Gastroesophageal sphincter (tissue), 4 donors: ENCODE measurements at regions not wholly inside any gene's neighbourhood (a gene's known extent, or its start where the extent isn't known, plus 50 kb on each side); places are given as distances from the start of the nearest gene placed in this dataset.

ENCODE experiments used
- ATAC-seq: fragments of 150-250 bp; one replicate; pipeline ENCODE4 v1.9.1; 2016; ENCODE audit warnings: mild to moderate bottlenecking, moderate library complexity
- H3K27ac ChIP-seq, 4 donors: fragments of 200-600 bp; sonication (generic) in 3 of 4; 1 replicate in 3 of 4; 2 replicates in 1 of 4; pipeline ENCODE4 v1.5.1; 2016 to 2019
- H3K27me3 ChIP-seq: fragments of 200-600 bp; sonication (generic); one replicate; pipeline ENCODE4 v1.5.1; 2019
- H3K36me3 ChIP-seq, 2 donors: fragments of 200-600 bp; sonication (generic); one replicate each; pipeline ENCODE4 v1.5.1; 2019; ENCODE audit warnings: control low read depth in 1 of 2
- H3K4me1 ChIP-seq, 3 donors: fragments of 200-600 bp; sonication (generic); 1 replicate in 2 of 3; 2 replicates in 1 of 3; pipeline ENCODE4 v1.5.1; 2016 to 2019; ENCODE audit warnings: control low read depth in 2 of 3
- H3K4me3 ChIP-seq, 2 donors: fragments of 200-600 bp; sonication (generic); one replicate each; pipeline ENCODE4 v1.5.1; 2019; ENCODE audit warnings: mild to moderate bottlenecking in 1 of 2, moderate library complexity in 1 of 2
- H3K9me3 ChIP-seq, 3 donors: fragments of 200-600 bp; sonication (generic); one replicate each; pipeline ENCODE4 v1.5.1; 2017 to 2019; ENCODE audit warnings: control low read depth in 2 of 3
- CTCF ChIP-seq, 4 experiments: fragments of 200-600 bp in 2 of 4; fragments of 450-650 bp in 2 of 4; sonication (generic) in 1 of 4; IDR thresholded peaks; one replicate each; pipeline ENCODE4 v1.5.1; 2017 to 2019; ENCODE audit warnings: antibody characterized with exemption in 4 of 4, mild to moderate bottlenecking in 2 of 4, moderate library complexity in 2 of 4
- EP300 ChIP-seq: sonication (generic); formaldehyde crosslinking; IDR thresholded peaks from one replicate; pipeline ENCODE4 v1.6.1; 2017; ENCODE audit warnings: antibody characterized with exemption, mild to moderate bottlenecking
- POLR2A ChIP-seq, 2 donors: fragments of 450-650 bp; IDR thresholded peaks; one replicate each; pipeline ENCODE4 v1.6.1; 2017; ENCODE audit warnings: antibody characterized with exemption in 2 of 2, mild to moderate bottlenecking in 2 of 2, moderate library complexity in 1 of 2
- POLR2AphosphoS5 ChIP-seq: sonication (generic); formaldehyde crosslinking; IDR thresholded peaks from one replicate; pipeline ENCODE4 v1.6.1; 2017; ENCODE audit warnings: antibody characterized with exemption
- WGBS, 2 donors: methylation state at CpG; one replicate each; pipeline ENCODE4 v1.1.5; 2018; ENCODE audit warnings: low coverage in 1 of 2; 5-methylcytosine and 5-hydroxymethylcytosine counted together

DNA sequence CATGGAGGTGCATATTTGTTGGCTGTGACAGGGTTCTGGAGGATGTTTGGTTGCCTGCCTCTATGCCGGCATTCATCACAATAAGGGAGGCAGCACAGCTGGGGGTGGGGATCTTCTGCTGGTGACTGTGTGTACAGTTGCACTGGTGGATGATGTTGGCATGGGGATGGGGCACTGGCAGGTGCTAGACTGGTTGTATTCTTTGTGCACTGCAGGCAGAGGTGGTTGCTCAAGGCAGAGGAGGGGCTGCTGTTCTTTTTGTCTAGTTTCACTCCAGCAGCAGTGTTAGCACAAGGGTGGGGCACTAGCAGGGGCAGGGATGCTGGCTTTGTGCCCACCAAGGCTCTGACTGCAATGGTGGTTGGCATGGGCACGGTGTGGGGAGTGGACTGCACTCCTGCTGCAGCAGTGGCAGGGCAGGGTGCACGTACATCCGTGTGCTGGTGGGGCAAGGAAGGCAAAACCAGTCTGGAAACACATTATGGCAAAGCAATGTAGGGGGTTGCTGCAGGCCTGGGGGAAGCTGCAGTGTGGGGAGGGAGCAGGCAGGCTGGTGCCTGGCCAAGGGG, 69.3 kb downstream of the ISOC1 start:
- Histone ChIP-seq H3K4me3 (no peak overlapping the region), H3K27ac (no peak overlapping the region), H3K4me1 (no peaks in the 10 kb centered on the region), H3K27me3 (no peaks in the 10 kb centered on the region), H3K9me3 (peaks cover 0 to 23% (median 0%) of the 10 kb centered on the region in 3 donors), H3K36me3 (no peaks in the 10 kb centered on the region)
- TF ChIP-seq POLR2AphosphoS5 (no peak), CTCF (IDR thresholded peaks at IDR 0.05) (no peak), POLR2A (IDR thresholded peaks at IDR 0.05) (no peak), EP300 (no peak)
- no peak for ATAC-seq
- WGBS, 2 donors: no CpG with 5 or more reads among the region's 4 CpGs

GRCh38 chr5:129170050-129170449, 75.5 kb downstream of the ISOC1 start:
- no peak for TF ChIP-seq POLR2AphosphoS5
- TF ChIP-seq EP300: no peak
- TF ChIP-seq CTCF (IDR thresholded peaks at IDR 0.05): no peak
- TF ChIP-seq POLR2A (IDR thresholded peaks at IDR 0.05): no peak
- Histone ChIP-seq H3K9me3 (no peaks in the 10 kb centered on the region), H3K27ac (no peak overlapping the region), H3K4me3 (no peak overlapping the region), H3K36me3 (no peaks in the 10 kb centered on the region), H3K4me1 (peaks cover 0 to 9% (median 0%) of the 10 kb centered on the region in 3 donors), H3K27me3 (no peaks in the 10 kb centered on the region)
- WGBS, 2 donors: 0 to 33% methylated on average over 1 of the region's 1 CpG
- ATAC-seq: no peak

GRCh38 chr5:129171194-129171944, 76.8 kb downstream of the ISOC1 start:
- Histone ChIP-seq H3K4me3 (no peak overlapping the region), H3K9me3 (no peaks in the 10 kb centered on the region), H3K27me3 (no peaks in the 10 kb centered on the region), H3K27ac (no peak overlapping the region), H3K36me3 (no peaks in the 10 kb centered on the region), H3K4me1 (peaks cover 0 to 9% (median 0%) of the 10 kb centered on the region in 3 donors)
- no peak for TF ChIP-seq POLR2A (IDR thresholded peaks at IDR 0.05)
- TF ChIP-seq EP300: no peak
- TF ChIP-seq POLR2AphosphoS5: no peak
- TF ChIP-seq CTCF (IDR thresholded peaks at IDR 0.05): no peak
- no peak for ATAC-seq
- 52 to 60% methylated on average over 1 to 2 of the region's 2 CpGs for WGBS, 2 donors

GRCh38 chr5:129172580-129172979, 78.0 kb downstream of the ISOC1 start:
- Histone ChIP-seq H3K4me1 (peaks cover 0 to 9% (median 0%) of the 10 kb centered on the region in 3 donors), H3K4me3 (no peak overlapping the region), H3K36me3 (no peaks in the 10 kb centered on the region), H3K9me3 (no peaks in the 10 kb centered on the region), H3K27me3 (no peaks in the 10 kb centered on the region), H3K27ac (no peak overlapping the region)
- no peak for ATAC-seq
- TF ChIP-seq CTCF (IDR thresholded peaks at IDR 0.05): peak in 1 of 4 experiments; percentile 21
- TF ChIP-seq EP300: no peak

- Histone ChIP-seq H3K9me3 (no peaks in the 10 kb centered on the region), H3K4me1 (peaks cover 0 to 9% (median 0%) of the 10 kb centered on the region in 3 donors), H3K27me3 (no peaks in the 10 kb centered on the region), H3K4me3 (no peak overlapping the region), H3K27ac (no peak overlapping the region), H3K36me3 (no peaks in the 10 kb centered on the region)
- ATAC-seq: no peak
- no peak for TF ChIP-seq EP300
- no peak for TF ChIP-seq POLR2A (IDR thresholded peaks at IDR 0.05)
- TF ChIP-seq POLR2AphosphoS5: no peak
- no peak for TF ChIP-seq CTCF (IDR thresholded peaks at IDR 0.05)
Measured at GRCh38 chr5:129173771-129174170, 79.2 kb downstream of the ISOC1 start.
